H1 (cell line): ENCODE measurements at regions not wholly inside any gene's neighbourhood (a gene's known extent, or its start where the extent isn't known, plus 50 kb on each side); places are given as distances from the start of the nearest gene placed in this dataset.

Source experiments
- CTCF ChIA-PET: fragments of 300-600 bp; sonication (Branson Sonifier 250); formaldehyde crosslinking; loops from one replicate; lab custom pipeline; 2021; ENCODE audit not compliant: partially characterized antibody; lab: Charles Lee
- POLR2A ChIA-PET: fragments of 300-600 bp; sonication (Branson Sonifier 250); formaldehyde crosslinking; loops from one replicate; lab custom pipeline; 2021; ENCODE audit warnings: inconsistent platforms; ENCODE audit not compliant: partially characterized antibody; lab: Charles Lee
- DNase-seq, 2 experiments: peaks; one replicate each; pipeline versions ENCODE4 v3.0.0 to v3.0.0-alpha.2; 2010 to 2022; ENCODE audit warnings: low spot score in 2 of 2, low read depth in 1 of 2, mixed read lengths in 1 of 2
- FAIRE-seq: peaks from 2 replicates; lab custom pipeline; 2011; peaks lifted over from hg19 to GRCh38; lab: Jason Lieb, UNC
- H2AFZ ChIP-seq: 2 replicates; pipeline ENCODE4 v1.8.1; 2012; ENCODE audit warnings: low read length, inconsistent platforms
- H2AK5ac ChIP-seq: 2 replicates; pipeline ENCODE4 v1.6.1; 2013; ENCODE audit warnings: low read depth, low read length
- H2BK120ac ChIP-seq: replicated peaks from 2 replicates; pipeline ENCODE3; 2013; ENCODE audit warnings: low read depth, low read length, inconsistent platforms
- H2BK12ac ChIP-seq: 2 replicates; pipeline ENCODE4 v1.6.1; 2013; ENCODE audit warnings: low read depth, low read length
- H2BK15ac ChIP-seq: 2 replicates; pipeline ENCODE4 v1.6.1; 2013; ENCODE audit warnings: low read length
- H2BK20ac ChIP-seq: 2 replicates; pipeline ENCODE4 v1.6.1; 2013; ENCODE audit warnings: low read length
- H2BK5ac ChIP-seq: 2 replicates; pipeline ENCODE4 v1.6.1; 2013; ENCODE audit warnings: low read depth, low read length
- H3K14ac ChIP-seq: 2 replicates; pipeline ENCODE4 v1.6.1; 2013; ENCODE audit warnings: inconsistent platforms; ENCODE audit not compliant: insufficient read length
- H3K18ac ChIP-seq: 2 replicates; pipeline ENCODE4 v1.6.1; 2013; ENCODE audit warnings: low read length; ENCODE audit errors: extremely low read depth
- H3K23ac ChIP-seq: 2 replicates; pipeline ENCODE4 v1.6.1; 2013; ENCODE audit warnings: inconsistent platforms; ENCODE audit not compliant: insufficient read length
- H3K23me2 ChIP-seq: 2 replicates; pipeline ENCODE4 v1.6.1; 2013; ENCODE audit warnings: low read depth, low read length
- H3K27ac ChIP-seq: 2 replicates; pipeline ENCODE4 v1.6.1; 2011; ENCODE audit warnings: low read depth, low read length, inconsistent platforms
- H3K27me3 ChIP-seq, 4 experiments: replicated peaks in 1 of 4; 1 replicate in 1 of 4; 2 replicates in 3 of 4; pipeline versions ENCODE4 v1.6.1 to v1.8.1; 2011 to 2013; ENCODE audit warnings: low read length in 3 of 4, mild to moderate bottlenecking in 3 of 4, inconsistent platforms in 2 of 4, mixed read lengths in 2 of 4, moderate library complexity in 1 of 4; ENCODE audit not compliant: control insufficient read depth in 3 of 4, insufficient read depth in 3 of 4; ENCODE audit errors: extremely low read depth in 1 of 4
- H3K36me3 ChIP-seq, 4 experiments: 2 replicates each; pipeline versions ENCODE4 v1.6.1 to v1.8.1; 2011 to 2013; ENCODE audit warnings: mild to moderate bottlenecking in 4 of 4, low read length in 3 of 4, moderate library complexity in 2 of 4, control low read depth in 1 of 4, inconsistent platforms in 1 of 4; ENCODE audit not compliant: insufficient read depth in 4 of 4, control insufficient read depth in 2 of 4
- H3K4ac ChIP-seq: replicated peaks from 2 replicates; pipeline ENCODE3; 2013; ENCODE audit warnings: low read length, low read depth, mixed read lengths, inconsistent platforms; ENCODE audit not compliant: insufficient read length
- H3K4me1 ChIP-seq, 4 experiments: replicated peaks in 1 of 4; 1 replicate in 1 of 4; 2 replicates in 3 of 4; pipeline versions ENCODE4 v1.6.1 to v1.8.1; 2011 to 2013; ENCODE audit warnings: low read length in 3 of 4, inconsistent platforms in 2 of 4, mixed read lengths in 1 of 4; ENCODE audit not compliant: insufficient read depth in 4 of 4, control insufficient read depth in 3 of 4
- H3K4me2 ChIP-seq, 2 experiments: 2 replicates each; pipeline versions ENCODE4 v1.6.1 to v1.8.1; 2011 to 2013; ENCODE audit warnings: low read depth in 2 of 2, low read length in 2 of 2, control low read depth in 1 of 2, inconsistent platforms in 1 of 2, mild to moderate bottlenecking in 1 of 2; ENCODE audit not compliant: insufficient read depth in 1 of 2
- H3K4me3 ChIP-seq, 4 experiments: fragments of 200-600, 300-600 bp in 1 of 4; sonication (generic), shearing (Covaris generic), sonication (Bioruptor Twin) in 1 of 4; 2 replicates each; pipeline versions ENCODE4 v1.5.1 to v1.8.1; 2011 to 2016; ENCODE audit warnings: low read length in 4 of 4, low read depth in 3 of 4, control low read depth in 2 of 4, inconsistent platforms in 2 of 4, mild to moderate bottlenecking in 2 of 4, mixed read lengths in 1 of 4, moderate library complexity in 1 of 4; ENCODE audit not compliant: insufficient read depth in 2 of 4; ENCODE audit errors: extremely low read depth in 1 of 4
- H3K56ac ChIP-seq: replicated peaks from 2 replicates; pipeline ENCODE3; 2013; ENCODE audit warnings: low read depth, mild to moderate bottlenecking, mixed read lengths, low read length, inconsistent platforms; ENCODE audit not compliant: insufficient read length
- H3K79me1 ChIP-seq: 2 replicates; pipeline ENCODE4 v1.6.1; 2013; ENCODE audit warnings: low read depth, low read length, control low read depth
- H3K79me2 ChIP-seq, 2 experiments: 2 replicates each; pipeline versions ENCODE4 v1.6.1 to v1.8.1; 2012 to 2013; ENCODE audit warnings: low read length in 2 of 2, mild to moderate bottlenecking in 2 of 2, inconsistent platforms in 1 of 2; ENCODE audit not compliant: insufficient read depth in 2 of 2, control insufficient read depth in 1 of 2
- H3K9ac ChIP-seq, 4 experiments: replicated peaks in 1 of 4; 1 replicate in 1 of 4; 2 replicates in 3 of 4; pipeline versions ENCODE4 v1.6.1 to v1.8.1; 2011 to 2013; ENCODE audit warnings: low read depth in 3 of 4, low read length in 3 of 4, control low read depth in 2 of 4, mild to moderate bottlenecking in 2 of 4, moderate library complexity in 2 of 4, inconsistent platforms in 1 of 4; ENCODE audit errors: extremely low read depth in 1 of 4
- H3K9me3 ChIP-seq, 2 experiments: 2 replicates each; pipeline versions ENCODE4 v1.6.1 to v1.8.1; 2012 to 2013; ENCODE audit warnings: mild to moderate bottlenecking in 2 of 2, moderate library complexity in 2 of 2, control low read depth in 1 of 2, inconsistent platforms in 1 of 2, low read depth in 1 of 2, low read length in 1 of 2, mixed read lengths in 1 of 2; ENCODE audit not compliant: insufficient read depth in 2 of 2
- H4K20me1 ChIP-seq, 2 experiments: replicated peaks in 1 of 2; 2 replicates each; pipeline versions ENCODE3 to v1.8.1; 2011 to 2013; ENCODE audit warnings: inconsistent platforms in 2 of 2, low read length in 2 of 2, mild to moderate bottlenecking in 1 of 2; ENCODE audit not compliant: insufficient read depth in 2 of 2, control insufficient read depth in 1 of 2
- H4K5ac ChIP-seq: 2 replicates; pipeline ENCODE4 v1.6.1; 2013; ENCODE audit warnings: low read length, low read depth, mixed read lengths, inconsistent platforms; ENCODE audit not compliant: insufficient read length
- H4K8ac ChIP-seq: 2 replicates; pipeline ENCODE4 v1.8.0; 2013; ENCODE audit warnings: mild to moderate bottlenecking, moderate library complexity, low read length, inconsistent platforms; ENCODE audit not compliant: insufficient read depth; ENCODE audit errors: extremely low read depth
- H4K91ac ChIP-seq: replicated peaks from 2 replicates; pipeline ENCODE3; 2013; ENCODE audit warnings: low read length, mixed read lengths, inconsistent platforms; ENCODE audit not compliant: insufficient read length
- ASH2L ChIP-seq: fragments of 200-600, 300-600 bp; sonication (generic); IDR thresholded peaks from one replicate; pipeline ENCODE4 v1.7.1; 2017; ENCODE audit warnings: low read length
- BCL11A ChIP-seq, 2 experiments: IDR thresholded peaks; one replicate each; pipeline ENCODE4 v1.6.1; 2011; ENCODE audit warnings: low read depth in 2 of 2, low read length in 2 of 2, mild to moderate bottlenecking in 2 of 2
- BRCA1 ChIP-seq: IDR thresholded peaks from 2 replicates; pipeline ENCODE4 v1.6.1; 2012; ENCODE audit warnings: low read depth, low read length, improper control_type of control experiment
- CREB1 ChIP-seq: IDR thresholded peaks from 2 replicates; pipeline ENCODE4 v1.6.1; 2012; ENCODE audit warnings: inconsistent platforms
- EZH2 ChIP-seq: fragments of 200-600 bp; sonication (generic); IDR thresholded peaks from 2 replicates; pipeline ENCODE4 v1.7.1; 2012; ENCODE audit warnings: low read depth, mild to moderate bottlenecking, moderate library complexity, low read length, inconsistent platforms; ENCODE audit not compliant: severe bottlenecking
- GABPA ChIP-seq: IDR thresholded peaks from 2 replicates; pipeline ENCODE4 v1.6.1; 2011; ENCODE audit warnings: mild to moderate bottlenecking, low read length, moderate library complexity, borderline replicate concordance; ENCODE audit not compliant: insufficient read depth
- KDM1A ChIP-seq: fragments of 200-600, 300-600 bp; sonication (generic); IDR thresholded peaks from 2 replicates; pipeline ENCODE4 v1.7.1; 2016; ENCODE audit warnings: mild to moderate bottlenecking, low read length, borderline replicate concordance
- RXRA ChIP-seq: IDR thresholded peaks from 2 replicates; pipeline ENCODE4 v1.6.1; 2011; ENCODE audit warnings: low read depth, mild to moderate bottlenecking, low read length, moderate library complexity; ENCODE audit not compliant: insufficient read depth
- SAP30 ChIP-seq: fragments of 300-600 bp; sonication (generic); IDR thresholded peaks from 2 replicates; pipeline ENCODE4 v1.7.1; 2012; ENCODE audit warnings: low read length, moderate library complexity, mild to moderate bottlenecking, inconsistent platforms; ENCODE audit not compliant: insufficient read depth, insufficient replicate concordance
- SRF ChIP-seq: IDR thresholded peaks from 2 replicates; pipeline ENCODE4 v1.6.1; 2011; ENCODE audit warnings: mild to moderate bottlenecking, low read depth, low read length, moderate library complexity
- TAF1 ChIP-seq: IDR thresholded peaks from 2 replicates; pipeline ENCODE4 v1.6.1; 2011; ENCODE audit warnings: mild to moderate bottlenecking, low read depth, low read length
- TEAD4 ChIP-seq: IDR thresholded peaks from 2 replicates; pipeline ENCODE4 v1.6.1; 2012; ENCODE audit warnings: low read depth, low read length, inconsistent platforms, mixed read lengths
- WGBS, 2 experiments: shearing (Covaris generic) in 1 of 2; methylation state at CpG; one replicate each; pipeline versions ENCODE4 v1.1.6 to v1.1.7; 2013 to 2015; ENCODE audit warnings: low lambda C conversion rate in 2 of 2, mixed read lengths in 2 of 2, inconsistent platforms in 1 of 2, low coverage in 1 of 2, missing lambda C conversion rate in 1 of 2; ENCODE audit not compliant: insufficient replicate concordance in 2 of 2, insufficient coverage in 1 of 2, insufficient read length in 1 of 2; ENCODE audit errors: extremely low coverage in 1 of 2, missing lambda C conversion rate in 1 of 2; 5-methylcytosine and 5-hydroxymethylcytosine counted together

DNA sequence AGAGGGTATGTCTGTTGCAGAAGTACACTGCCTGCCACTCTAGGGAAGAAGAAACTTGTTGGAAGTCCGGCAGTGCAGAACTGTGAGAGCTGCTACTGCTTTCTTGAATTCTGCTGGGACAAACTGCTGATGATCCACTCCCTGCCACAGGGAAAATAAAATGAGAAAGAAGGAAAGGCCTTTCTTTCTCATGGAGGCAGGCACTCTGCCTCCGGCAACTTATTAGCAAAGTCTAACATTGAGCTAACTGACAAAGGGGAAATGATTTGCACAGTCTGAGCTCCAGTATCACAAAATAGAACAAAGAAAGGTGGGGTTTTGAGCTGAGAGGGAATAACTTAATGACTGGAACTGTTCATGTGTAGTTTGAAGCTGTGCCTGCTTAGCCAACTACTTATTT is 134.6 kb downstream of the AASDHPPT start:
- H4K20me1 ChIP-seq: no peaks in the 10 kb centered on the region
- H4K5ac ChIP-seq: no peak overlapping the region
- no peak overlapping the region for H2BK15ac ChIP-seq
- H3K79me1 ChIP-seq: no peaks in the 10 kb centered on the region
- no peak overlapping the region for H3K9ac ChIP-seq
- H3K18ac ChIP-seq: no peak overlapping the region
- WGBS, 2 experiments: 90% methylated on average over 2 of the region's 2 CpGs; no CpG with 5 or more reads in 1 of the 2 experiments
- FAIRE-seq (no peak), DNase-seq (no peak)
- no peak overlapping the region for H2BK5ac ChIP-seq
- no peak overlapping the region for H2BK120ac ChIP-seq
- no peak overlapping the region for H3K14ac ChIP-seq
- H3K4me3 ChIP-seq: no peak overlapping the region
- H3K36me3 ChIP-seq: no peaks in the 10 kb centered on the region
- ChIA-PET POLR2A (no interaction called here), CTCF (interaction anchor here (0.6 kb wide), 3 partner anchors 59 to 274 kb away, joined by 3 read pairs; no protein-coding TSS in a partner anchor)
- no peaks in the 10 kb centered on the region for H3K27me3 ChIP-seq
- H2AFZ ChIP-seq: no peak overlapping the region
- no peaks in the 10 kb centered on the region for H3K79me2 ChIP-seq
- no peak overlapping the region for H3K4ac ChIP-seq
- H3K27ac ChIP-seq: no peak overlapping the region
- no peaks in the 10 kb centered on the region for H3K9me3 ChIP-seq
- no peak overlapping the region for H2AK5ac ChIP-seq
- no peak for TF ChIP-seq TAF1
- TF ChIP-seq CREB1: no peak
- no peak for TF ChIP-seq BRCA1
- no peak for TF ChIP-seq SAP30
- no peak for TF ChIP-seq ASH2L
- no peak for TF ChIP-seq SRF
- no peak for TF ChIP-seq RXRA
- no peak for TF ChIP-seq GABPA
- TF ChIP-seq TEAD4: no peak
- no peak for TF ChIP-seq EZH2
- no peak for TF ChIP-seq KDM1A
- TF ChIP-seq BCL11A (IDR thresholded peaks at IDR 0.05; ENCODE audit: low read depth in 2 of 2, low read length in 2 of 2): no peak
- no peak overlapping the region for H3K56ac ChIP-seq
- H3K23ac ChIP-seq: no peak overlapping the region
- no peak overlapping the region for H4K91ac ChIP-seq
- H3K23me2 ChIP-seq: no peaks in the 10 kb centered on the region
- H2BK12ac ChIP-seq: no peak overlapping the region
- H2BK20ac ChIP-seq: no peak overlapping the region
- no peak overlapping the region for H3K4me2 ChIP-seq
- no peak overlapping the region for H4K8ac ChIP-seq
- H3K4me1 ChIP-seq: no peaks in the 10 kb centered on the region
